Superior temporal gyrus (tissue), 1 donor: ENCODE measurements at regions not wholly inside any gene's neighbourhood (a gene's known extent, or its start where the extent isn't known, plus 50 kb on each side); places are given as distances from the start of the nearest gene placed in this dataset.
"Not testable (repeated sequence)": the region's sequence is repeated elsewhere in the genome, so short reads cannot be mapped to it uniquely, and the experiment has no call there.

Source experiments
- DNase-seq: peaks from one replicate; pipeline ENCODE4 v3.0.0-alpha.2; 2016; ENCODE audit errors: extremely low spot score

- peak; percentile 46 for DNase-seq
These were observed 176.9 kb upstream of the SOX2 start for GRCh38 chr3:181534781-181535221.

- DNase-seq, result peak; percentile 35
These were observed 177.9 kb upstream of the SOX2 start for GRCh38 chr3:181533811-181534210.

GRCh38 chr3:181530584-181530983, 181.1 kb upstream of the SOX2 start:
- no peak for DNase-seq

- no peak for DNase-seq
These were observed 189.9 kb upstream of the SOX2 start for GRCh38 chr3:181521831-181522230.

- DNase-seq, result no peak
These were observed 193.5 kb upstream of the SOX2 start for GRCh38 chr3:181518222-181518621.

- no peak for DNase-seq
These were observed 198.9 kb upstream of the SOX2 start for GRCh38 chr3:181512787-181513186.

- no peak for DNase-seq
These were observed 201.2 kb upstream of the SOX2 start for GRCh38 chr3:181510500-181510899.

GRCh38 chr3:181497358-181497757, 214.4 kb upstream of the SOX2 start:
- DNase-seq, result peak; percentile 23

GRCh38 chr3:181493423-181493822, 218.3 kb upstream of the SOX2 start:
- DNase-seq, result no peak

GRCh38 chr3:181488536-181488935, 223.2 kb upstream of the SOX2 start:
- peak; percentile 80 for DNase-seq

- DNase-seq, result peak; percentile 26
These were observed 224.3 kb upstream of the SOX2 start for GRCh38 chr3:181487236-181487978.

- peak; percentile 48 for DNase-seq
These were observed 225.4 kb upstream of the SOX2 start for GRCh38 chr3:181486141-181486885.

- no peak for DNase-seq
These were observed 227.7 kb upstream of the SOX2 start for GRCh38 chr3:181484026-181484425.

- DNase-seq, result not testable (repeated sequence)
These were observed 236.6 kb upstream of the SOX2 start for GRCh38 chr3:181475146-181475545.

- DNase-seq, result no peak
These were observed 241.4 kb upstream of the SOX2 start for GRCh38 chr3:181470349-181470748.

- peak; percentile 57 for DNase-seq
These were observed 247.6 kb upstream of the SOX2 start for GRCh38 chr3:181464033-181464694.

- peak; percentile 53 for DNase-seq
These were observed 250.3 kb upstream of the SOX2 start for GRCh38 chr3:181461381-181461780.

- DNase-seq, result peak; percentile 75
These were observed 252.2 kb upstream of the SOX2 start for GRCh38 chr3:181459516-181459915.

GRCh38 chr3:181458857-181459256, 252.9 kb upstream of the SOX2 start:
- DNase-seq, result peak; percentile 91

GRCh38 chr3:181457756-181458155, 254.0 kb upstream of the SOX2 start:
- peak; percentile 79 for DNase-seq

GRCh38 chr3:181457190-181457589, 254.5 kb upstream of the SOX2 start:
- peak; percentile 98 for DNase-seq

- DNase-seq, result no peak
These were observed 256.4 kb upstream of the SOX2 start for GRCh38 chr3:181455276-181455675.
